H9 (cell line): ENCODE measurements at regions not wholly inside any gene's neighbourhood (a gene's known extent, or its start where the extent isn't known, plus 50 kb on each side); places are given as distances from the start of the nearest gene placed in this dataset.
A peak's percentile ranks its signal among the peaks of the same experiment; 100 is the strongest.

Source experiments
- DNase-seq: peaks from one replicate; pipeline ENCODE4 v3.0.0-alpha.2; 2017
- H2AFZ ChIP-seq: one replicate; pipeline ENCODE4 v1.6.1; 2013; ENCODE audit warnings: mild to moderate bottlenecking, low read length, control low read depth, moderate library complexity
- H2AK5ac ChIP-seq: 2 replicates; pipeline ENCODE4 v1.6.1; 2013; ENCODE audit warnings: low read length, control low read depth, mixed read lengths; ENCODE audit not compliant: insufficient read length
- H2BK120ac ChIP-seq: one replicate; pipeline ENCODE4 v1.6.1; 2013; ENCODE audit warnings: low read depth, mild to moderate bottlenecking, low read length, control low read depth, inconsistent platforms; ENCODE audit not compliant: poor library complexity, severe bottlenecking
- H2BK12ac ChIP-seq: 2 replicates; pipeline ENCODE4 v1.6.1; 2013; ENCODE audit warnings: low read length, control low read depth, mixed read lengths, low read depth; ENCODE audit not compliant: insufficient read length
- H2BK15ac ChIP-seq: 2 replicates; pipeline ENCODE4 v1.6.1; 2013; ENCODE audit warnings: low read depth, low read length, control low read depth
- H2BK20ac ChIP-seq: one replicate; pipeline ENCODE4 v1.6.1; 2013; ENCODE audit warnings: low read depth, mild to moderate bottlenecking, low read length, control low read depth, inconsistent platforms; ENCODE audit not compliant: poor library complexity, severe bottlenecking
- H2BK5ac ChIP-seq: 2 replicates; pipeline ENCODE4 v1.6.1; 2013; ENCODE audit warnings: low read length, control low read depth, mixed read lengths; ENCODE audit not compliant: insufficient read length
- H3K14ac ChIP-seq: 2 replicates; pipeline ENCODE4 v1.6.1; 2013; ENCODE audit warnings: low read length, control low read depth; ENCODE audit not compliant: insufficient read depth
- H3K18ac ChIP-seq: 2 replicates; pipeline ENCODE4 v1.6.1; 2013; ENCODE audit warnings: low read depth, mild to moderate bottlenecking, mixed read lengths, low read length, control low read depth; ENCODE audit not compliant: insufficient read length
- H3K23ac ChIP-seq: 2 replicates; pipeline ENCODE4 v1.6.1; 2013; ENCODE audit warnings: low read length, control low read depth, mixed read lengths, low read depth; ENCODE audit not compliant: insufficient read length
- H3K23me2 ChIP-seq: 2 replicates; pipeline ENCODE4 v1.6.1; 2013; ENCODE audit warnings: low read depth, mild to moderate bottlenecking, mixed read lengths, low read length, control low read depth; ENCODE audit not compliant: insufficient read length, poor library complexity, severe bottlenecking
- H3K27ac ChIP-seq: 2 replicates; pipeline ENCODE4 v1.5.1; 2013; ENCODE audit warnings: low read length, control low read depth, mixed read lengths, low read depth; ENCODE audit not compliant: insufficient read length
- H3K27me3 ChIP-seq: 2 replicates; pipeline ENCODE4 v1.6.1; 2013; ENCODE audit warnings: low read length, control low read depth, inconsistent platforms; ENCODE audit not compliant: insufficient read depth
- H3K4ac ChIP-seq: 2 replicates; pipeline ENCODE4 v1.6.1; 2013; ENCODE audit warnings: low read depth, mild to moderate bottlenecking, control low read depth, inconsistent platforms, low read length, moderate library complexity
- H3K4me1 ChIP-seq: 2 replicates; pipeline ENCODE4 v1.6.1; 2013; ENCODE audit warnings: low read length, control low read depth, inconsistent platforms; ENCODE audit not compliant: insufficient read depth
- H3K4me2 ChIP-seq: 2 replicates; pipeline ENCODE4 v1.6.1; 2013; ENCODE audit warnings: low read length, control low read depth, mixed read lengths; ENCODE audit not compliant: insufficient read length, insufficient read depth
- H3K56ac ChIP-seq: 2 replicates; pipeline ENCODE4 v1.6.1; 2013; ENCODE audit warnings: low read depth, mild to moderate bottlenecking, mixed read lengths, low read length, control low read depth; ENCODE audit not compliant: insufficient read length
- H3K79me1 ChIP-seq: 2 replicates; pipeline ENCODE4 v1.6.1; 2013; ENCODE audit warnings: low read depth, mild to moderate bottlenecking, moderate library complexity, low read length, control low read depth, inconsistent platforms; ENCODE audit not compliant: insufficient read depth, poor library complexity, severe bottlenecking
- H3K79me2 ChIP-seq: 2 replicates; pipeline ENCODE4 v1.6.1; 2013; ENCODE audit warnings: low read length, control low read depth, inconsistent platforms; ENCODE audit not compliant: insufficient read depth
- H3K9ac ChIP-seq: 2 replicates; pipeline ENCODE4 v1.6.1; 2013; ENCODE audit warnings: low read length, control low read depth, mixed read lengths; ENCODE audit not compliant: insufficient read length; ENCODE audit errors: extremely low read depth
- H3K9me3 ChIP-seq: one replicate; pipeline ENCODE4 v1.6.1; 2013; ENCODE audit warnings: low read depth, low read length, inconsistent platforms; ENCODE audit not compliant: control insufficient read depth
- H3T11ph ChIP-seq: one replicate; pipeline ENCODE4 v1.6.1; 2013; ENCODE audit warnings: mild to moderate bottlenecking, low read length, control low read depth, inconsistent platforms
- H4K20me1 ChIP-seq: one replicate; pipeline ENCODE4 v1.6.1; 2013; ENCODE audit not compliant: control insufficient read depth, insufficient read length, insufficient read depth
- H4K5ac ChIP-seq: 2 replicates; pipeline ENCODE4 v1.6.1; 2013; ENCODE audit warnings: low read depth, mild to moderate bottlenecking, mixed read lengths, low read length, control low read depth; ENCODE audit not compliant: insufficient read length
- H4K8ac ChIP-seq: replicated peaks from 2 replicates; pipeline ENCODE4 v1.6.1; 2013; ENCODE audit warnings: low read length, control low read depth, mixed read lengths, low read depth; ENCODE audit not compliant: insufficient read length
- H4K91ac ChIP-seq: 2 replicates; pipeline ENCODE4 v1.6.1; 2013; ENCODE audit warnings: low read depth, mild to moderate bottlenecking, moderate library complexity, mixed read lengths, low read length, control low read depth; ENCODE audit not compliant: insufficient read length
- H3K27ac Mint-ChIP-seq, 3 experiments: 2 replicates in 2 of 3; 3 replicates in 1 of 3; pipeline ENCODE4 v1.8.0; 2020 to 2021; ENCODE audit warnings: mixed read lengths in 3 of 3, mild to moderate bottlenecking in 1 of 3, moderate library complexity in 1 of 3
- H3K27me3 Mint-ChIP-seq: 2 replicates; pipeline ENCODE4 v1.8.0; 2021; ENCODE audit warnings: low read depth, mild to moderate bottlenecking, moderate library complexity, mixed read lengths
- H3K36me3 Mint-ChIP-seq, 3 experiments: 2 replicates in 2 of 3; 3 replicates in 1 of 3; pipeline ENCODE4 v1.8.0; 2020 to 2021; ENCODE audit warnings: low read depth in 3 of 3, mixed read lengths in 3 of 3; ENCODE audit not compliant: insufficient read depth in 1 of 3
- H3K4me1 Mint-ChIP-seq, 2 experiments: 2 replicates each; pipeline ENCODE4 v1.8.0; 2020; ENCODE audit warnings: mixed read lengths in 2 of 2
- H3K4me3 Mint-ChIP-seq, 2 experiments: 2 replicates in 1 of 2; 3 replicates in 1 of 2; pipeline ENCODE4 v1.8.0; 2020 to 2021; ENCODE audit warnings: mild to moderate bottlenecking in 2 of 2, mixed read lengths in 2 of 2, moderate library complexity in 1 of 2
- H3K9me3 Mint-ChIP-seq, 2 experiments: 2 replicates in 1 of 2; 3 replicates in 1 of 2; pipeline ENCODE4 v1.8.0; 2020; ENCODE audit warnings: mild to moderate bottlenecking in 2 of 2, mixed read lengths in 2 of 2, moderate library complexity in 1 of 2
- WGBS: extraction: QIAGEN DNeasy Blood & Tissue Kit; methylation state at CpG from one replicate; pipeline ENCODE4 v1.1.7; 2013; ENCODE audit warnings: missing lambda C conversion rate, low lambda C conversion rate, mixed read lengths; ENCODE audit not compliant: insufficient read length; ENCODE audit errors: extremely low coverage; 5-methylcytosine and 5-hydroxymethylcytosine counted together
- TF ChIP-seq, protein P1 (sequence below): fragments of 200-600 bp; sonication (generic); conservative IDR thresholded peaks from 3 replicates; pipeline ENCODE4 v1.8.0; 2021; ENCODE audit warnings: antibody characterized with exemption, mild to moderate bottlenecking

GRCh38 chr18:8515142-8515865 lies 93.9 kb upstream of the RAB12 start:
- H3K27ac ChIP-seq: no peak overlapping the region
- H3K9me3 ChIP-seq: no peaks in the 10 kb centered on the region
- H2BK15ac ChIP-seq: no peak overlapping the region
- no peaks in the 10 kb centered on the region for H3K79me2 ChIP-seq
- H3K23me2 ChIP-seq: no peaks in the 10 kb centered on the region
- H3K4me2 ChIP-seq: no peak overlapping the region
- H4K5ac ChIP-seq: no peak overlapping the region
- H2AK5ac ChIP-seq: no peak overlapping the region
- no peaks in the 10 kb centered on the region for H3K4me1 ChIP-seq
- peaks cover 0 to 2% (median 1%) of the 10 kb centered on the region in 3 experiments; a peak in 3 of 7 replicates for H3K36me3 Mint-ChIP-seq
- no peak overlapping the region for H2AFZ ChIP-seq
- no peak overlapping the region for H3K9ac ChIP-seq
- DNase-seq: no peak
- H3K27me3 Mint-ChIP-seq: no peaks in the 10 kb centered on the region; the same call in 1 of the 2 replicates
- no peak overlapping the region for H2BK12ac ChIP-seq
- no peak overlapping the region for H3T11ph ChIP-seq
- no peak overlapping the region for H2BK20ac ChIP-seq
- no peak overlapping the region for H3K23ac ChIP-seq
- H3K14ac ChIP-seq: no peak overlapping the region; the same call in 1 of the 2 replicates
- H3K4me1 Mint-ChIP-seq: no peaks in the 10 kb centered on the region; a peak in 1 of 4 replicates
- no peaks in the 10 kb centered on the region for H4K20me1 ChIP-seq
- no peak overlapping the region for H3K18ac ChIP-seq
- H3K79me1 ChIP-seq: no peaks in the 10 kb centered on the region
- H4K91ac ChIP-seq: no peak overlapping the region
- no peak overlapping the region for H4K8ac ChIP-seq
- peaks cover under 1 to 5% of the 10 kb centered on the region in 2 experiments; a peak in 4 of 5 replicates for H3K9me3 Mint-ChIP-seq
- TF ChIP-seq, protein P1, sequence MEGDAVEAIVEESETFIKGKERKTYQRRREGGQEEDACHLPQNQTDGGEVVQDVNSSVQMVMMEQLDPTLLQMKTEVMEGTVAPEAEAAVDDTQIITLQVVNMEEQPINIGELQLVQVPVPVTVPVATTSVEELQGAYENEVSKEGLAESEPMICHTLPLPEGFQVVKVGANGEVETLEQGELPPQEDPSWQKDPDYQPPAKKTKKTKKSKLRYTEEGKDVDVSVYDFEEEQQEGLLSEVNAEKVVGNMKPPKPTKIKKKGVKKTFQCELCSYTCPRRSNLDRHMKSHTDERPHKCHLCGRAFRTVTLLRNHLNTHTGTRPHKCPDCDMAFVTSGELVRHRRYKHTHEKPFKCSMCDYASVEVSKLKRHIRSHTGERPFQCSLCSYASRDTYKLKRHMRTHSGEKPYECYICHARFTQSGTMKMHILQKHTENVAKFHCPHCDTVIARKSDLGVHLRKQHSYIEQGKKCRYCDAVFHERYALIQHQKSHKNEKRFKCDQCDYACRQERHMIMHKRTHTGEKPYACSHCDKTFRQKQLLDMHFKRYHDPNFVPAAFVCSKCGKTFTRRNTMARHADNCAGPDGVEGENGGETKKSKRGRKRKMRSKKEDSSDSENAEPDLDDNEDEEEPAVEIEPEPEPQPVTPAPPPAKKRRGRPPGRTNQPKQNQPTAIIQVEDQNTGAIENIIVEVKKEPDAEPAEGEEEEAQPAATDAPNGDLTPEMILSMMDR: no peak
- H3K4me3 Mint-ChIP-seq: no peak overlapping the region
- H3K56ac ChIP-seq: no peak overlapping the region
- H3K27me3 ChIP-seq: no peaks in the 10 kb centered on the region
- no peak overlapping the region for H2BK120ac ChIP-seq
- no CpG with 5 or more reads among the region's 9 CpGs for WGBS
- H3K27ac Mint-ChIP-seq: peak overlapping the region in 1 of 3 experiments; percentile 26; a peak in 1 of 7 replicates
- no peak overlapping the region for H2BK5ac ChIP-seq
- no peak overlapping the region for H3K4ac ChIP-seq
